ENCODE measurements at regions not wholly inside any gene's neighbourhood (a gene's known extent, or its start where the extent isn't known, plus 50 kb on each side); places are given as distances from the start of the nearest gene placed in this dataset.

- TF ChIP-seq, protein P1, sequence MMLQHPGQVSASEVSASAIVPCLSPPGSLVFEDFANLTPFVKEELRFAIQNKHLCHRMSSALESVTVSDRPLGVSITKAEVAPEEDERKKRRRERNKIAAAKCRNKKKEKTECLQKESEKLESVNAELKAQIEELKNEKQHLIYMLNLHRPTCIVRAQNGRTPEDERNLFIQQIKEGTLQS (IDR thresholded peaks at IDR 0.05; ENCODE audit: insufficient read depth, low read depth, low read length) = no peak
- no peak for TF ChIP-seq BCL11A (IDR thresholded peaks at IDR 0.05; ENCODE audit: low read depth in 2 of 2, low read length in 2 of 2)
- TF ChIP-seq, protein P2, sequence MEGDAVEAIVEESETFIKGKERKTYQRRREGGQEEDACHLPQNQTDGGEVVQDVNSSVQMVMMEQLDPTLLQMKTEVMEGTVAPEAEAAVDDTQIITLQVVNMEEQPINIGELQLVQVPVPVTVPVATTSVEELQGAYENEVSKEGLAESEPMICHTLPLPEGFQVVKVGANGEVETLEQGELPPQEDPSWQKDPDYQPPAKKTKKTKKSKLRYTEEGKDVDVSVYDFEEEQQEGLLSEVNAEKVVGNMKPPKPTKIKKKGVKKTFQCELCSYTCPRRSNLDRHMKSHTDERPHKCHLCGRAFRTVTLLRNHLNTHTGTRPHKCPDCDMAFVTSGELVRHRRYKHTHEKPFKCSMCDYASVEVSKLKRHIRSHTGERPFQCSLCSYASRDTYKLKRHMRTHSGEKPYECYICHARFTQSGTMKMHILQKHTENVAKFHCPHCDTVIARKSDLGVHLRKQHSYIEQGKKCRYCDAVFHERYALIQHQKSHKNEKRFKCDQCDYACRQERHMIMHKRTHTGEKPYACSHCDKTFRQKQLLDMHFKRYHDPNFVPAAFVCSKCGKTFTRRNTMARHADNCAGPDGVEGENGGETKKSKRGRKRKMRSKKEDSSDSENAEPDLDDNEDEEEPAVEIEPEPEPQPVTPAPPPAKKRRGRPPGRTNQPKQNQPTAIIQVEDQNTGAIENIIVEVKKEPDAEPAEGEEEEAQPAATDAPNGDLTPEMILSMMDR (IDR thresholded peaks at IDR 0.05; ENCODE audit: control extremely low read depth in 1 of 3, insufficient read depth in 1 of 3, low read depth in 1 of 3, low read length in 3 of 3) = no peak
- TF ChIP-seq CBX5 (IDR thresholded peaks at IDR 0.05; ENCODE audit: low read depth, low read length) = no peak
These were observed 1073.2 kb downstream of the TMTC2 start for GRCh38 chr12:83759906-83760305.

Measured in H1 (cell line).